ENCODE measurements at regions not wholly inside any gene's neighbourhood (a gene's known extent, or its start where the extent isn't known, plus 50 kb on each side); places are given as distances from the start of the nearest gene placed in this dataset.

- TF ChIP-seq CTCF (IDR thresholded peaks at IDR 0.05; ENCODE audit: insufficient read depth, low read depth, low read length) (no peak), EZH2 (IDR thresholded peaks at IDR 0.05; ENCODE audit: insufficient read depth, low read length) (no peak)
These were observed 1557.5 kb upstream of the ACVR2A start for GRCh38 chr2:146287281-146287680.

All from astrocyte (in vitro differentiated cells and primary cell).